GM21619 (cell line): ENCODE measurements at regions not wholly inside any gene's neighbourhood (a gene's known extent, or its start where the extent isn't known, plus 50 kb on each side); places are given as distances from the start of the nearest gene placed in this dataset.
A peak's percentile ranks its signal among the peaks of the same experiment; 100 is the strongest.
"Not testable (repeated sequence)": the region's sequence is repeated elsewhere in the genome, so short reads cannot be mapped to it uniquely, and the experiment has no call there.

ENCODE experiments used
- ATAC-seq: cut with Tn5 transposase; IDR thresholded peaks from one replicate; pipeline ENCODE4 v1.9.1; 2021; ENCODE audit not compliant: unreplicated experiment

DNA sequence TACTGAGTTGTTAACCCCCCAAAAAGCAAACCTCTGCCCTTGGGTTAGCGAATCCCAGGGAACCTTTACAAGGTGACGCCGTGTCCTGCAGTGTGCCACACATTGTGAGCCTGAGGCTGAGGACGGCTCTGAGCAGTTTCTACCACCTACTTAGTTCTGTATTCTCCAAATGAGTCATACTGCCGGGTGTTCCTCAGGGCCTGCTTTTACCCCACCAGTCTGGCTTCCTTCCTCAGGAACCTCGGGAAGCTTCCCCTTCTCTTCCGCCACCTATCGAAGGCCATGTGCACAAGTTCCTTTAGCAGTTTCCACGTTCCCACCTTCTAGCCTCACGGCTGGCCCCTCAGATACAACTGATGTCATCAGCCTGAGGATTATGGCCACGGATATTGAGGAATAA is 384.0 kb upstream of the TPM1 start:
- peak; percentile 88 for ATAC-seq

DNA sequence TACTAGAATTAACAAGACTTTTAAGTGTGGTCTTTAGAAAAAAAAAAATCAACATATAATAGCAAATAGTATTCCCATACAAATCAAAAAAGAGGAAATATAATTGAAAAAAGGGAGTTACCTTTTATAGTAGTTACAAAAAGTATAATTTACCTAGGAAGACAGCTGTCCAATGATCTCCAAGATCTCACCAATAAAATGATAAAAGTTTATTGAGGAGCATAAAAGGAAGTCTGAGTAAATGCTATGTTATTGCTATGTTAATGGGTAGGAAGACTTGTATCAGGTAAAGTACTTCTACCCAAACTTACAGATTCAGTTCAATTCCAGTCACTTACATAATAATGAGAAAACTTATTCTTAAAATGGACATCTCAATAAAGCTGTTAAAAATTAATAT is 379.0 kb upstream of the TPM1 start:
- ATAC-seq, result no peak

DNA sequence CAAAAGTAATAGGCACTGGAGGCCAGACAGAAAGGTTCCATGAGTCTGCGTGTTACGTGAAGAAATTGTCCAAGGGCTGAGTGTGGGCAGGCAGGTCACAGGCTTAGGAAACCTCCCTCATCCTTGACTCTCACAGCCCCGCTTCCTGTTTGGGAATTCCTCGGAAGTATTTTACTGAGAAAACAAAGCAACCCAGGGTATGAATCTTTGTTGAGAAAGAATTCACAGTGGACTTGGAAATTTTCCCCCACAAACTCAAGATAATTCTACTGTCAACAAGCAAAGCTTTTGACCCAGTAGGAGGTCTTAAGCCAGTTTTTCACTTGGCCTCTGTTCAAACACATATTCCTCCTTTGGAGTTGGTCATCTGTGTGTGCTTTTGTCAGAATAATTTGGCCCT is 377.1 kb upstream of the TPM1 start:
- no peak for ATAC-seq

DNA sequence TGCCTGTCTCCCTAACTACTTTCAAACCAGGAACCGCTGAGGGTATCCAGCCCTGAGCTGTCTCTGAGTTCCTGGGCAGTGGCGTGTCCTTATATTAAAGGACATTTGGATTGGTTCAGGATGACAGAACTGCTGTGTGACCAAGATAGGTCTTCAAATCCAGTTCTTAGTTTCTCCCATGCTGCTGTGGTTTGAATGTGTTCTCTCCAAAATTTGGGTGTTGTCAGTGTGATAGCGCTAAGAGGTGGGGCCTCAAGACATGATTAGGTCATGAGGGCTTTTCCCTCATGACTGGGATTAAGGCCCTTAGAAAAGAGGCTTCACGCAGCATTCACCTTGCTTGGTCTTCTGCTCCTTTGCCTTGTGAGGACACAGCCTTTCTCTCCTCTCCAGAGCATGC is 376.5 kb upstream of the TPM1 start:
- ATAC-seq, result no peak

DNA sequence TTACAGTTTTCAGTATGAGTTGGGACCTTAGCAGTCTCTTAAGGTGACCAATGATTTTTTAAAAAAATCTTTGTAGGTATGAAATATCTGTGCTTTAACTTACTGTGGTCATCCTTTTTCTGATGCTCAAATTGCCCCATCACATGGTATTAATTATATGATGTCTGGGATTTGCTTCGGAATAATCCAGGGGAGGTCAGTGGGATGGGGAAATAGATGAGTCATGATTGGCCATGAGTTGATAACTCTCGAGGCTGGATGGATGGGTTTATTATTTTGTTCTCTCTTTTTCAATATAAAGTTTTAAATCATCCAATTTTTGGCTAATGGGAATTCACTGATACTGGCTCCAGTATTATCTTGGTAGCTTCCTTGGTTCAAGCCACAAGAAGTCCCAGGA is 370.3 kb upstream of the TPM1 start:
- no peak for ATAC-seq

- ATAC-seq, result no peak
Measured at GRCh38 chr15:62676891-62677290, 365.7 kb upstream of the TPM1 start.

DNA sequence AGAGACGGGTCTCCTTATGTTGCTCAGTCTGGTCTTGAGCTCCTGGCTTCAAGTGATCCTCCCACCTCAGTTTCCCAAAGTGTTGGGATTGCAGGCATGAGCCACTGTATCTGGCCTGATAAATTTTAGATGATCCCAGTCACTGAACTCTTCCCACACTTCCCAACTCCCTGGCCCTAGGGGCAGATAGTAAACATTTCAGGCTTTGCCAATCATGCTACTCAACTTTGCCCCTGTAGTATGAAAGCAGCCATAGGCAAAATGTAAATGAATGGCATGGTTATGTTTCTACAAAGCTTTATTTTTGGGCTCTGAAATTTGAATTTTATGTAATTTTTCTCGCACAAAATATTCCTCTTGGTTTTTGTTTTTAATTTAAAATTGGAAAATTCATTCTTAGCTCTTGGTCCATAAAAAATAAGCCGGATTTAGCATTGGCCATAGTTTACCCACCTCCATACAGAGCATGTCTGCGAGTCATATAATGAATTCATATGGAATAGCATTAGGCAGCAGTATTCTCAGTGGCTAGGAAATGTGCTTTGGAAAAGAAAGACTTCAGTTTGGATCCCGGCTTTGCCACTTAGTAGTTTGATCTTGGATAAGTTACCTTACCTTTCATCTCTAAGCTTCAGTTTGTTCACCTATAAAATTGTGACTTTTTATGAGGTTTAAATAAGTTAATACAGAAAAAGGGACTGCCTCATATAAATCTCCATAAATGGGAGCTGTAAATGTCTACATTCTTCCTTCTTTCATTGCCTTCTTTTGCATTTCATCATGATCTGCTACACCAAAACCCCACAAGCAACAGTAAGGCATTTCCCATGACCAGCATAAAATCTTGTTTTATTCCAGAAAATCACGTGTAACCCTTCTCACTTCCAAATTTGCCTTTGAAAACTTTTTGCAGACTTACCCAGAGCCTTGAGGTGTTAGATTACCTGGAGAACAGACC is 360.3 kb upstream of the TPM1 start:
- no peak for ATAC-seq

- not testable (repeated sequence) for ATAC-seq
Measured at GRCh38 chr15:62683192-62683591, 359.4 kb upstream of the TPM1 start.

- no peak for ATAC-seq
Measured at GRCh38 chr15:62684123-62684808, 358.3 kb upstream of the TPM1 start.

DNA sequence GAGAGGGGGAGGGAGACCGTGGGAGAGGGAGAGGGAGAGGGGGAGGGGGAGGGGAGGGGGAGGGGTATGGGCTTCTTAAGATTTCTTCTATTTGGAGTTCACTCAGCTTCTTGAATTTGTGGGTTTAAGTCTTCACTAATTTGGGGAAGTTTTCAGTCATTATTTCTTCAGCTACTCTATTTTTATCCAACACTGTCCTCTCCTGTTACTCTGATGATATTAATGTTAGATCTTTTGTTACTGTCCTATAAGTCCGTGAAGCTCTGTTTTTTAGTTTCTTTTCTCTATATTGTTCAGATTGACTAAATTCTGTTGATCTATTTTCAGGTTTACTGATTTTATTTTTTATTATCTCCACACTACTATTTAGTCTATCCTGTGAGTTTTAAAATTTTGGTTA is 351.5 kb upstream of the TPM1 start:
- ATAC-seq, result no peak

DNA sequence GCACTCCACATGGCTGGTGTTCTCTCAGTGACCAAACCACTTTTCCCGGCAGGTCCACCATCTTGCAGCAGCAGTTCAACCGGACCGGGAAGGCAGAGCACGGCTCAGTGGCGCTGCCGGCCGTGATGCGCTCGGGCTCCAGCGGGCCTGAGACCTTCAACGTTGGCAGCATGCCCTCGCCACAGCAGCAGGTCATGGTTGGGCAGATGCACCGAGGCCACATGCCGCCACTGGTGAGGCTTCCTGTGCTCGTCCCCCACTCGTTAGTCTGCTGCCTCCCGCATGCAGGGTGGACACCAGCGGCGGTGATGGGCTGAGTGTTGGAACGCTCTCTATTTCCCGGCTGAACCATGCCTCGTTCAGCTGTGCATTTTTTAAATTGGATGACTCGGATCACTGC is 344.9 kb upstream of the TPM1 start:
- no peak for ATAC-seq

- ATAC-seq, result no peak
Measured at GRCh38 chr15:62698646-62699045, 343.9 kb upstream of the TPM1 start.

DNA sequence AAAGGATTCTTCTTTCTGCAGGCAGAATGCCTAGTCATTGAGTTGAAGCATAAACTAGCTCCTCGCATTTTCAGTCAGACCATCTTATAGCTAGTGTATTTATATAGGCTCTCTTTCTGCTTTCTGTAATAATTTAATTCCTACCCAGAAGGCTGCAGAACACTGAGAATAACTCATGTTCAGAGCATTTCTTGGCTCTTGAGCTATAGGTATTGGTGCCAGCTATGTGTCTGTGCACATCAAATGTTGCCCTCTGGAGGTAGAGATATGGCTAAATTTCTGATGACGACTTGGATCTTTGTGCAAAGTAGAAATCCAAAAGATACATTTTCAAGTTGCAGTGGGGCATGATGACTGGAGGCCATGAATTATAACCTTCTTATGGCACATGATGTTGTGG is 336.2 kb upstream of the TPM1 start:
- no peak for ATAC-seq

GRCh38 chr15:62708470-62708869 is 334.1 kb upstream of the TPM1 start:
- no peak for ATAC-seq

DNA sequence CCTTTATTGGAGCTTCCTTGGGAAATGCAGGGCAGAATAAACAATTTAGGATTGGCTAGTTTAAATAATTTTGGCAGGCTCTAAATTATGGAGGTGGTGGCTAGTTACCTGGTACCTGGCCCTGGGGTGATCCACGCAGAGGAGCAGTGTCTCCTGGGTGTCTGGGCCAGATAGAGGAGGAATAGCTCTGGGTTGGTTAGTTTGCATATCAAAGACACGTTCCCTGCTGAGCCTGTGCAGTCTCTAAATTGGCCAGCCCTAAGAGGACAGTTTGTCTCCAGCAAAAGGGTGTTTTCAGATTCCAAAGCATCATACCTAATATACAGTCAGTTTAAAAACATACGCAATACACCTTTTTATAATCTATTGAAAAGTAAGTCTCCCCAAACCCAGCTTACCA is 333.3 kb upstream of the TPM1 start:
- ATAC-seq, result no peak

DNA sequence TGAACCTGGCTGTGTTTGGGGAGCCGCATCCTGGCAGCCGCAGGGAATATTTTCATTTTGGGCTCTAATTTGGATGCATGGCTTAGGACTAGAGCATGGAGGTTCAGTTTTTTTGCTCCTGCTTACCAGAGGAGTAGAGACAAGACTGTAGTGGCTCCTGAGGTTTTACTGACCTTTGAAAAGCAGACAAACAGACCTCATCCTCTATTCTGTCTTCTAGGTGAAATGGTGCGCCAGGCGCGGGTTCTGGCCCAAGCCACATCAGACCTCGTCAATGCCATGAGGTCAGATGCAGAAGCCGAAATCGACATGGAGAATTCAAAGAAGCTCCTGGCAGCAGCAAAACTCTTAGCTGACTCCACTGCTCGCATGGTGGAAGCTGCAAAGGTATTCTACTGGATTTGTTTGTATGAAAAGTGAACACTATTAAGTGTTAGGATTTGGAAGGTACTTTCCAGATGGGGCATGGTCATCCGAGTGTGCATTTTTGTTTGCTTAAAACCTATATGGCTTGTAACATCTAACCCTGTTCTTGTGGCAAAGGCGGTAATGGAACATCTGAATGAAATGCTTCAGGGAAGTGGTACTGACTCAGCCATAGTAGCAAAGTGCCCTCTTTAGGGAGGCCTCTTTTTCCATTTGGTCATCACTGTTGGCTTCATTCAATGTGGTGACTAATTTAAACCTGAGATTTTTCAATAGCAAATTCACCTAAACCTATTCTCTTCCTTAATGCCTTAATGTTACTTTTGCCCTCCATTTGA is 330.7 kb upstream of the TPM1 start:
- no peak for ATAC-seq

DNA sequence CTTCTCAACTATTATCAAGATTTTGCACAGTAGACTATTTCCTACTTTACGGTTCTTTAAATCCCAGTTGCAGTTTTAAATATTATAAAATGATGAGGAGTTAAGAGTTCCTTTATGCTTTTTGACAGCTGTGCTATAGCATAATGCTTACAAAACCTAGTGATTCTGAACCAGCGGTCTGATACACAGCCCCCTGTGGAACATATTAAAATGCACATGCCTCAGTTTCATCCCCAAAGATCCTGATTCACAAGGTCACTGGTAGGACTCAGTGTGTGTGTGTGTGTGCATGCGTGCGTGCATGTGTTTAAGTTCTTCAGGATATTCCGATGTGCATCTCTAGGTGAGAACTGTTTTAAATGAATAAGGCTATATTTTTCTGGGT is 330.1 kb upstream of the TPM1 start:
- ATAC-seq, result no peak

- no peak for ATAC-seq
Measured at GRCh38 chr15:62715946-62716345, 326.6 kb upstream of the TPM1 start.

GRCh38 chr15:62717496-62717895 is 325.1 kb upstream of the TPM1 start:
- ATAC-seq, result no peak

DNA sequence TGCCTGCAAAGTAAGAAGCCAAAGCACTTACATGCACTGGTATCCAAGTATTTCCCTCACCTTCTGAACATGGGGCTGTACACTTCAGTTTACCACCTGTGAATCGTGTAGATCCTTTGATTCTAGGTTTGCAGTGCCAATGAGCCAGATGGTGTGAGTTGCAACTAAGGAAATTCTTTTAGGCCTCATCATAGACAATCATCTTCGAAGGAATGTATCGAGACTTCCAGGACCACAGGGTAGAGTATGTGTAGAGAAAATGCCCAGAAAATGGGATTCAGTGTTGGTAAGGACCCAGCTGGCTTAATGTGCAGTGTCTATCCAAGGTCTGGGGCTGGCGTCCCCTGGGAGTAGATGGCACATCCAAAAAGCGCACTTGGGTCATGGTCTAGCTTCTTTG is 323.2 kb upstream of the TPM1 start:
- no peak for ATAC-seq

DNA sequence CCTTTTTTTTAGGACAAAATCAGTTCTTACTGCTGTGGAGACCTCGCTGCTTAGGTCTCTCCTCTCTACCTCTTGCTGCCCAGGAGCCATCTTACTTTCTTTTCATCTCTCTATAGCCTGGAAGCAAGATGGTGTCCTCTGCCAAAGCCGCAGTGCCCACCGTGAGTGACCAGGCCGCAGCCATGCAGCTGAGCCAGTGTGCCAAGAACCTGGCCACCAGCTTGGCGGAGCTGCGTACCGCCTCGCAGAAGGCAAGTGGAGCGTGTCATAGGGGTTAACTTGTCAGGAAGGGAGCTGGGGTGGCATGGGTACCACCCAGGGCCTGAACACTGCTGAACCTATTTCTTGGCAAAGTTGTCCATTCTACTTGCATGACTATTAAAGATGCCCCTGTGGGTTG is 320.3 kb upstream of the TPM1 start:
- no peak for ATAC-seq

- ATAC-seq, result no peak
Measured at GRCh38 chr15:62726461-62726860, 316.1 kb upstream of the TPM1 start.
